Smooth muscle cell (in vitro differentiated cells): ENCODE measurements at regions not wholly inside any gene's neighbourhood (a gene's known extent, or its start where the extent isn't known, plus 50 kb on each side); places are given as distances from the start of the nearest gene placed in this dataset.

Source experiments
- DNase-seq: peaks from one replicate; lab custom pipeline; 2025; ENCODE audit not compliant: unreplicated experiment; lab: John Stamatoyannopoulos, UW
- H2AFZ ChIP-seq: fragments of 200-600 bp; sonication (generic); 2 replicates; pipeline ENCODE4 v1.6.0; 2016; ENCODE audit warnings: antibody characterized with exemption, low read depth, mild to moderate bottlenecking
- H3F3A ChIP-seq: fragments of 200-600 bp; sonication (generic); 2 replicates; pipeline ENCODE4 v1.6.0; 2017; ENCODE audit warnings: antibody characterized with exemption, low read depth
- H3K27ac ChIP-seq: fragments of 200-600 bp; sonication (generic); 2 replicates; pipeline ENCODE4 v1.5.1; 2016; ENCODE audit warnings: low read depth, mild to moderate bottlenecking
- H3K27me3 ChIP-seq: fragments of 200-600 bp; sonication (generic); 2 replicates; pipeline ENCODE4 v1.6.1; 2016; ENCODE audit warnings: low read depth, mild to moderate bottlenecking
- H3K36me3 ChIP-seq: fragments of 200-600 bp; sonication (generic); 2 replicates; pipeline ENCODE4 v1.5.1; 2016; ENCODE audit warnings: low read depth
- H3K4me1 ChIP-seq: fragments of 200-600 bp; sonication (generic); 2 replicates; pipeline ENCODE4 v1.5.1; 2016; ENCODE audit warnings: low read depth
- H3K4me2 ChIP-seq: fragments of 200-600 bp; sonication (generic); 2 replicates; pipeline ENCODE4 v1.6.0; 2016; ENCODE audit warnings: mild to moderate bottlenecking
- H3K4me3 ChIP-seq: fragments of 200-600 bp; sonication (generic); 2 replicates; pipeline ENCODE4 v1.5.1; 2016; ENCODE audit warnings: mild to moderate bottlenecking
- H3K79me2 ChIP-seq: fragments of 200-600 bp; sonication (generic); 2 replicates; pipeline ENCODE4 v1.6.0; 2016; ENCODE audit warnings: low read depth, mild to moderate bottlenecking
- H3K9ac ChIP-seq: fragments of 200-600 bp; sonication (generic); 2 replicates; pipeline ENCODE4 v1.6.0; 2016; ENCODE audit warnings: low read depth
- H3K9me3 ChIP-seq: fragments of 200-600 bp; sonication (generic); replicated peaks from 2 replicates; pipeline ENCODE4 v1.5.1; 2016; ENCODE audit warnings: low read depth
- H4K20me1 ChIP-seq: fragments of 200-600 bp; sonication (generic); 2 replicates; pipeline ENCODE4 v1.6.0; 2016; ENCODE audit warnings: low read depth
- WGBS: methylation state at CpG from one replicate; pipeline ENCODE4 v1.1.7; 2016; ENCODE audit warnings: low lambda C conversion rate; 5-methylcytosine and 5-hydroxymethylcytosine counted together
- TF ChIP-seq, protein P1 (sequence below): fragments of 200-600 bp; sonication (generic); IDR thresholded peaks from 2 replicates; pipeline ENCODE4 v1.5.1; 2017; ENCODE audit warnings: borderline replicate concordance, mild to moderate bottlenecking, antibody characterized with exemption; ENCODE audit not compliant: insufficient read depth, poor library complexity, severe bottlenecking

- TF ChIP-seq, protein P1, sequence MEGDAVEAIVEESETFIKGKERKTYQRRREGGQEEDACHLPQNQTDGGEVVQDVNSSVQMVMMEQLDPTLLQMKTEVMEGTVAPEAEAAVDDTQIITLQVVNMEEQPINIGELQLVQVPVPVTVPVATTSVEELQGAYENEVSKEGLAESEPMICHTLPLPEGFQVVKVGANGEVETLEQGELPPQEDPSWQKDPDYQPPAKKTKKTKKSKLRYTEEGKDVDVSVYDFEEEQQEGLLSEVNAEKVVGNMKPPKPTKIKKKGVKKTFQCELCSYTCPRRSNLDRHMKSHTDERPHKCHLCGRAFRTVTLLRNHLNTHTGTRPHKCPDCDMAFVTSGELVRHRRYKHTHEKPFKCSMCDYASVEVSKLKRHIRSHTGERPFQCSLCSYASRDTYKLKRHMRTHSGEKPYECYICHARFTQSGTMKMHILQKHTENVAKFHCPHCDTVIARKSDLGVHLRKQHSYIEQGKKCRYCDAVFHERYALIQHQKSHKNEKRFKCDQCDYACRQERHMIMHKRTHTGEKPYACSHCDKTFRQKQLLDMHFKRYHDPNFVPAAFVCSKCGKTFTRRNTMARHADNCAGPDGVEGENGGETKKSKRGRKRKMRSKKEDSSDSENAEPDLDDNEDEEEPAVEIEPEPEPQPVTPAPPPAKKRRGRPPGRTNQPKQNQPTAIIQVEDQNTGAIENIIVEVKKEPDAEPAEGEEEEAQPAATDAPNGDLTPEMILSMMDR: no peak
- no peak overlapping the region for H2AFZ ChIP-seq
- H3K27me3 ChIP-seq: no peaks in the 10 kb centered on the region
- 74% methylated on average over 2 of the region's 2 CpGs for WGBS
- H3K9me3 ChIP-seq: no peaks in the 10 kb centered on the region
- no peaks in the 10 kb centered on the region for H3K4me1 ChIP-seq
- DNase-seq: no peak
- no peak overlapping the region for H3K4me3 ChIP-seq
- H3K9ac ChIP-seq: no peak overlapping the region
- no peaks in the 10 kb centered on the region for H3K79me2 ChIP-seq
- no peak overlapping the region for H3K4me2 ChIP-seq
- no peak overlapping the region for H3K27ac ChIP-seq
- H4K20me1 ChIP-seq: no peaks in the 10 kb centered on the region
- no peaks in the 10 kb centered on the region for H3F3A ChIP-seq
- H3K36me3 ChIP-seq: no peaks in the 10 kb centered on the region
Observed at GRCh38 chr4:157564218-157564617, 343.7 kb downstream of the GRIA2 start.

DNA sequence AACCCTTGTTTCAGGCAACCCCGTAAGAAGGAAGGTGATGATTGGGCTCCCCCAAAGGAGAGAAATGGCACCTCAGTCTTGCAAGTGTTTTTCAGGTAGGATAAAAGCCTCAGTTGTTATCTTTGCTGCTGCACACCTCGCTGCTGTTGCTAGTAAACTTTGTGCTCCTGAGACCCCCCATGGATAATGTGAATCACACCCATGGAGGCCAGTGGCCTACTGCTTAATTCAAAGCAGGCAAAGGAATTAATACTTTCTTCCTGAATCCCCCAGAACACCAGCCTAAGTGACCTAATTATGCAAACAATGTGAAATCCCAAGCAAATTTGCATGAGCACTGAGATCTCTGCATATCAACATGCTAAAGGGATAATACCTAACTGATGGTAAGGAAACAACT, 337.5 kb downstream of the GRIA2 start:
- H3K79me2 ChIP-seq: no peaks in the 10 kb centered on the region
- H3K4me3 ChIP-seq: no peak overlapping the region
- no peaks in the 10 kb centered on the region for H4K20me1 ChIP-seq
- no peak overlapping the region for H3K9ac ChIP-seq
- TF ChIP-seq, protein P1: no peak
- no peaks in the 10 kb centered on the region for H3K9me3 ChIP-seq
- H3K27me3 ChIP-seq: no peaks in the 10 kb centered on the region
- no peaks in the 10 kb centered on the region for H3K36me3 ChIP-seq
- no peak overlapping the region for H3K4me2 ChIP-seq
- H3K27ac ChIP-seq: no peak overlapping the region
- no peak overlapping the region for H2AFZ ChIP-seq
- no peak for DNase-seq
- 83% methylated on average over 2 of the region's 2 CpGs for WGBS
- no peaks in the 10 kb centered on the region for H3K4me1 ChIP-seq
- no peaks in the 10 kb centered on the region for H3F3A ChIP-seq

DNA sequence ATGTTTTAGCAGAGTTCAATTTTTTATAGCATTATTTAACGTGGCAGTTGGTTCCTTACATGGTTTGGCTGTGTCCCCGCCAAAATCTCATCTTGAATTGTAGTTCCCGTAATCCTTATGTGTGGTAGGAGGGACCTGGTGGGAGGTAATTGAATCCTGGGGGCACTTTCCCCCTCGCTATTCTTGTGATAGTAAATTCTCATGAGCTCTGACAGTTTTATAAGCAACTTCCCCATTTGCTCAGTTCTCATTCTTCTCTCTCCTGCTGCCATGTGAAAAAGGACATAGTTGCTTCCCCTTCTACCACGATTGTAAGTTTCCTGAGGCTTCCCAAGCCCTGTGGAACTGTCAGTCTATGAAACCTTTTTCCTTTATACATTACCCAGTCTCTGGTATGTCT, 329.5 kb downstream of the GRIA2 start:
- Histone ChIP-seq H2AFZ (no peak overlapping the region), H3K79me2 (no peaks in the 10 kb centered on the region), H3K4me2 (no peak overlapping the region), H3K9ac (no peak overlapping the region), H3K4me3 (no peak overlapping the region), H3K9me3 (no peaks in the 10 kb centered on the region), H4K20me1 (no peaks in the 10 kb centered on the region), H3F3A (no peaks in the 10 kb centered on the region), H3K4me1 (no peaks in the 10 kb centered on the region), H3K27me3 (no peaks in the 10 kb centered on the region), H3K36me3 (no peaks in the 10 kb centered on the region), H3K27ac (no peak overlapping the region)
- TF ChIP-seq, protein P1: no peak
- DNase-seq: no peak
- 82% methylated on average over 5 of the region's 5 CpGs for WGBS

GRCh38 chr4:157527954-157528353, 307.4 kb downstream of the GRIA2 start:
- Histone ChIP-seq H3K9me3 (no peaks in the 10 kb centered on the region), H3K4me3 (no peak overlapping the region), H3K36me3 (no peaks in the 10 kb centered on the region), H3K4me2 (no peak overlapping the region), H2AFZ (no peak overlapping the region), H3K27ac (no peak overlapping the region), H3K4me1 (no peaks in the 10 kb centered on the region), H3K9ac (no peak overlapping the region), H3K27me3 (no peaks in the 10 kb centered on the region), H3F3A (no peaks in the 10 kb centered on the region), H3K79me2 (no peaks in the 10 kb centered on the region), H4K20me1 (no peaks in the 10 kb centered on the region)
- TF ChIP-seq, protein P1: no peak
- WGBS: 94% methylated on average over 1 of the region's 1 CpG
- no peak for DNase-seq
